CD14-positive monocyte (primary cell): ENCODE measurements at regions not wholly inside any gene's neighbourhood (a gene's known extent, or its start where the extent isn't known, plus 50 kb on each side); places are given as distances from the start of the nearest gene placed in this dataset.

Experiments used
- DNase-seq, 3 donors: peaks; one replicate each; pipeline ENCODE4 v3.0.0-alpha.2; 2011 to 2022
- H2AFZ ChIP-seq: 2 replicates; pipeline ENCODE4 v1.6.0; 2012; ENCODE audit warnings: mild to moderate bottlenecking, low read depth, low read length, inconsistent platforms; ENCODE audit not compliant: insufficient read depth, poor library complexity, severe bottlenecking
- H3K27ac ChIP-seq, 2 donors: 1 replicate in 1 of 2; 2 replicates in 1 of 2; pipeline ENCODE4 v1.5.1; 2012 to 2013; ENCODE audit warnings: low read length in 2 of 2, control low read depth in 1 of 2, inconsistent platforms in 1 of 2, low read depth in 1 of 2, mild to moderate bottlenecking in 1 of 2
- H3K27me3 ChIP-seq, 2 donors: one replicate each; pipeline versions ENCODE4 v1.6.0 to v1.6.1; 2011 to 2013; ENCODE audit warnings: low read length in 2 of 2; ENCODE audit not compliant: control insufficient read depth in 2 of 2, insufficient read depth in 2 of 2
- H3K36me3 ChIP-seq, 2 donors: replicated peaks in 1 of 2; 1 replicate in 1 of 2; 2 replicates in 1 of 2; pipeline versions ENCODE4 v1.5.1 to v1.6.1; 2012 to 2013; ENCODE audit warnings: low read length in 2 of 2, control low read depth in 1 of 2, inconsistent platforms in 1 of 2, mild to moderate bottlenecking in 1 of 2; ENCODE audit not compliant: insufficient read depth in 2 of 2, control insufficient read depth in 1 of 2
- H3K4me1 ChIP-seq, 2 donors: 1 replicate in 1 of 2; 2 replicates in 1 of 2; pipeline versions ENCODE4 v1.5.1 to v1.6.1; 2012 to 2013; ENCODE audit warnings: low read length in 2 of 2, control low read depth in 1 of 2, inconsistent platforms in 1 of 2, mild to moderate bottlenecking in 1 of 2, moderate library complexity in 1 of 2; ENCODE audit not compliant: insufficient read depth in 2 of 2, control insufficient read depth in 1 of 2
- H3K4me2 ChIP-seq: replicated peaks from 2 replicates; pipeline ENCODE3; 2012; ENCODE audit warnings: low read length, moderate library complexity, mild to moderate bottlenecking; ENCODE audit not compliant: poor library complexity, severe bottlenecking; ENCODE audit errors: extremely low read depth
- H3K4me3 ChIP-seq, 3 experiments: fragments of 200-600 bp in 1 of 3; sonication (generic) in 1 of 3; replicated peaks in 1 of 3; 1 replicate in 2 of 3; 2 replicates in 1 of 3; pipeline ENCODE4 v1.5.1; 2011 to 2013; ENCODE audit warnings: low read length in 3 of 3, mild to moderate bottlenecking in 3 of 3, control low read depth in 2 of 3, low read depth in 2 of 3, inconsistent platforms in 1 of 3, moderate library complexity in 1 of 3
- H3K79me2 ChIP-seq: 2 replicates; pipeline ENCODE4 v1.6.0; 2012; ENCODE audit warnings: mild to moderate bottlenecking, control low read depth, inconsistent platforms, low read length, moderate library complexity; ENCODE audit not compliant: insufficient read depth
- H3K9ac ChIP-seq: 2 replicates; pipeline ENCODE4 v1.6.0; 2017; ENCODE audit warnings: low read length, mild to moderate bottlenecking; ENCODE audit not compliant: insufficient read depth, poor library complexity, severe bottlenecking
- H3K9me3 ChIP-seq, 2 donors: replicated peaks in 1 of 2; 1 replicate in 1 of 2; 2 replicates in 1 of 2; pipeline versions ENCODE4 v1.5.1 to v1.6.1; 2012 to 2013; ENCODE audit warnings: low read length in 2 of 2, control low read depth in 1 of 2; ENCODE audit not compliant: control insufficient read depth in 1 of 2, insufficient read depth in 1 of 2
- H4K20me1 ChIP-seq: 2 replicates; pipeline ENCODE4 v1.6.0; 2012; ENCODE audit warnings: mild to moderate bottlenecking, low read length, control low read depth, moderate library complexity; ENCODE audit not compliant: insufficient read depth
- H3K27ac Mint-ChIP-seq, 7 donors: one replicate each; pipeline ENCODE4 v1.8.0; 2020; ENCODE audit warnings: mild to moderate bottlenecking in 7 of 7, mixed read lengths in 7 of 7, moderate library complexity in 6 of 7, inconsistent platforms in 2 of 7
- H3K27me3 Mint-ChIP-seq, 3 donors: one replicate each; pipeline ENCODE4 v1.8.0; 2021 to 2022; ENCODE audit warnings: low read depth in 3 of 3, mild to moderate bottlenecking in 3 of 3, mixed read lengths in 3 of 3, moderate library complexity in 3 of 3, inconsistent platforms in 1 of 3
- H3K36me3 Mint-ChIP-seq, 2 donors: one replicate each; pipeline ENCODE4 v1.8.0; 2020; ENCODE audit warnings: mixed read lengths in 2 of 2, inconsistent platforms in 1 of 2, mild to moderate bottlenecking in 1 of 2
- H3K4me1 Mint-ChIP-seq: one replicate; pipeline ENCODE4 v1.8.0; 2020; ENCODE audit warnings: mild to moderate bottlenecking, mixed read lengths
- H3K4me3 Mint-ChIP-seq, 2 donors: one replicate each; pipeline ENCODE4 v1.8.0; 2020; ENCODE audit warnings: mild to moderate bottlenecking in 2 of 2, mixed read lengths in 2 of 2, moderate library complexity in 1 of 2
- H3K9me3 Mint-ChIP-seq, 7 donors: one replicate each; pipeline ENCODE4 v1.8.0; 2020 to 2022; ENCODE audit warnings: mixed read lengths in 7 of 7, mild to moderate bottlenecking in 6 of 7, moderate library complexity in 6 of 7, inconsistent platforms in 2 of 7
- WGBS: methylation state at CpG from one replicate; pipeline ENCODE4 v1.1.5; 2013; ENCODE audit warnings: missing lambda C conversion rate; ENCODE audit not compliant: insufficient coverage; 5-methylcytosine and 5-hydroxymethylcytosine counted together
- intact Hi-C, 2 donors: fragments of 100-400 bp; cut with micrococcal nuclease; formaldehyde crosslinking; loops; one replicate each; pipeline versions ENCODE4 v1.15.0 to v1.15.1; 2023
- TF ChIP-seq, protein P1 (sequence below): fragments of 200-600 bp; IDR thresholded peaks from one replicate; pipeline ENCODE4 v1.8.0; 2022; ENCODE audit warnings: antibody characterized with exemption, mild to moderate bottlenecking

- Mint-ChIP-seq H3K36me3 (no peaks in the 10 kb centered on the region), H3K4me3 (no peak overlapping the region), H3K27ac (no peak overlapping the region), H3K4me1 (no peaks in the 10 kb centered on the region), H3K27me3 (peaks cover 0 to 1% (median 0%) of the 10 kb centered on the region in 3 donors), H3K9me3 (peaks cover 0 to 6% (median 0%) of the 10 kb centered on the region in 7 donors)
- no peak overlapping the region for H3K4me3 ChIP-seq
- WGBS: no CpG with 5 or more reads among the region's 1 CpG
- H3K4me1 ChIP-seq: no peaks in the 10 kb centered on the region
- H3K9ac ChIP-seq: no peak overlapping the region
- H4K20me1 ChIP-seq: no peaks in the 10 kb centered on the region
- no peaks in the 10 kb centered on the region for H3K36me3 ChIP-seq
- no peaks in the 10 kb centered on the region for H3K79me2 ChIP-seq
- no peak overlapping the region for H3K4me2 ChIP-seq
- H3K9me3 ChIP-seq: no peaks in the 10 kb centered on the region
- H3K27ac ChIP-seq: no peak overlapping the region
- no peak overlapping the region for H2AFZ ChIP-seq
- intact Hi-C loops: no loop called here
- DNase-seq: no peak
- TF ChIP-seq, protein P1, sequence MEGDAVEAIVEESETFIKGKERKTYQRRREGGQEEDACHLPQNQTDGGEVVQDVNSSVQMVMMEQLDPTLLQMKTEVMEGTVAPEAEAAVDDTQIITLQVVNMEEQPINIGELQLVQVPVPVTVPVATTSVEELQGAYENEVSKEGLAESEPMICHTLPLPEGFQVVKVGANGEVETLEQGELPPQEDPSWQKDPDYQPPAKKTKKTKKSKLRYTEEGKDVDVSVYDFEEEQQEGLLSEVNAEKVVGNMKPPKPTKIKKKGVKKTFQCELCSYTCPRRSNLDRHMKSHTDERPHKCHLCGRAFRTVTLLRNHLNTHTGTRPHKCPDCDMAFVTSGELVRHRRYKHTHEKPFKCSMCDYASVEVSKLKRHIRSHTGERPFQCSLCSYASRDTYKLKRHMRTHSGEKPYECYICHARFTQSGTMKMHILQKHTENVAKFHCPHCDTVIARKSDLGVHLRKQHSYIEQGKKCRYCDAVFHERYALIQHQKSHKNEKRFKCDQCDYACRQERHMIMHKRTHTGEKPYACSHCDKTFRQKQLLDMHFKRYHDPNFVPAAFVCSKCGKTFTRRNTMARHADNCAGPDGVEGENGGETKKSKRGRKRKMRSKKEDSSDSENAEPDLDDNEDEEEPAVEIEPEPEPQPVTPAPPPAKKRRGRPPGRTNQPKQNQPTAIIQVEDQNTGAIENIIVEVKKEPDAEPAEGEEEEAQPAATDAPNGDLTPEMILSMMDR: no peak
- no peaks in the 10 kb centered on the region for H3K27me3 ChIP-seq
These were observed 687.4 kb upstream of the SYT4 start for GRCh38 chr18:43964666-43965065.

- peaks cover 0 to 3% (median 1%) of the 10 kb centered on the region in 3 donors for H3K27me3 Mint-ChIP-seq
These were observed 688.4 kb upstream of the SYT4 start for GRCh38 chr18:43965691-43966090.

More at GRCh38 chr18:43965691-43966090, 688.4 kb upstream of the SYT4 start:
- intact Hi-C loops: no loop called here
- H3K4me3 ChIP-seq: no peak overlapping the region
- no peaks in the 10 kb centered on the region for H3K79me2 ChIP-seq
- H3K27ac Mint-ChIP-seq: no peak overlapping the region
- H3K9me3 Mint-ChIP-seq: peaks cover 0 to 2% (median 0%) of the 10 kb centered on the region in 7 donors
- no peaks in the 10 kb centered on the region for H3K9me3 ChIP-seq
- no peaks in the 10 kb centered on the region for H4K20me1 ChIP-seq
- no peak overlapping the region for H3K9ac ChIP-seq
- WGBS: 60% methylated on average over 1 of the region's 4 CpGs
- no peaks in the 10 kb centered on the region for H3K4me1 ChIP-seq
- no peak overlapping the region for H3K27ac ChIP-seq
- H3K36me3 Mint-ChIP-seq: no peaks in the 10 kb centered on the region
- H3K4me2 ChIP-seq: no peak overlapping the region
- no peak overlapping the region for H2AFZ ChIP-seq
- no peak for DNase-seq
- H3K36me3 ChIP-seq: no peaks in the 10 kb centered on the region
- no peak overlapping the region for H3K4me3 Mint-ChIP-seq
- TF ChIP-seq, protein P1: no peak
- no peaks in the 10 kb centered on the region for H3K4me1 Mint-ChIP-seq
- H3K27me3 ChIP-seq: no peaks in the 10 kb centered on the region
